EH (cell line): ENCODE measurements at regions not wholly inside any gene's neighbourhood (a gene's known extent, or its start where the extent isn't known, plus 50 kb on each side); places are given as distances from the start of the nearest gene placed in this dataset.
A peak's percentile ranks its signal among the peaks of the same experiment; 100 is the strongest.
"Not testable (repeated sequence)": the region's sequence is repeated elsewhere in the genome, so short reads cannot be mapped to it uniquely, and the experiment has no call there.

Experiments used
- DNase-seq: peaks from one replicate; pipeline ENCODE4 v3.0.0-alpha.2; 2015; ENCODE audit warnings: low read depth

- no peak for DNase-seq
Measured at GRCh38 chr6:82511546-82511945, 147.9 kb downstream of the TPBG start.

GRCh38 chr6:82517896-82518295 lies 154.3 kb downstream of the TPBG start:
- not testable (repeated sequence) for DNase-seq

GRCh38 chr6:82521369-82521768 lies 157.8 kb downstream of the TPBG start:
- no peak for DNase-seq

GRCh38 chr6:82521861-82522260 lies 158.2 kb downstream of the TPBG start:
- no peak for DNase-seq

- DNase-seq: no peak
Measured at GRCh38 chr6:82524031-82524430, 160.4 kb downstream of the TPBG start.

- no peak for DNase-seq
Measured at GRCh38 chr6:82525775-82526495, 162.3 kb downstream of the TPBG start.

- DNase-seq: not testable (repeated sequence)
Measured at GRCh38 chr6:82529960-82530460, 166.4 kb downstream of the TPBG start.

GRCh38 chr6:82534876-82535275 lies 171.3 kb downstream of the TPBG start:
- DNase-seq: no peak

GRCh38 chr6:82549480-82549879 lies 185.9 kb downstream of the TPBG start:
- not testable (repeated sequence) for DNase-seq

GRCh38 chr6:82551311-82551710 lies 187.7 kb downstream of the TPBG start:
- DNase-seq: not testable (repeated sequence)

- no peak for DNase-seq
Measured at GRCh38 chr6:82551831-82552230, 188.2 kb downstream of the TPBG start.

GRCh38 chr6:82553863-82554531 lies 190.4 kb downstream of the TPBG start:
- DNase-seq: no peak

GRCh38 chr6:82554666-82555065 lies 191.0 kb downstream of the TPBG start:
- peak; percentile 36 for DNase-seq

- peak; percentile 29 for DNase-seq
Measured at GRCh38 chr6:82555801-82556200, 192.2 kb downstream of the TPBG start.

- DNase-seq: not testable (repeated sequence)
Measured at GRCh38 chr6:82558531-82558930, 194.9 kb downstream of the TPBG start.

GRCh38 chr6:82567621-82568020 lies 204.0 kb downstream of the TPBG start:
- no peak for DNase-seq

GRCh38 chr6:82568290-82568993 lies 204.8 kb downstream of the TPBG start:
- DNase-seq: no peak

- no peak for DNase-seq
Measured at GRCh38 chr6:82569022-82569421, 205.4 kb downstream of the TPBG start.

- no peak for DNase-seq
Measured at GRCh38 chr6:82570083-82570482, 206.5 kb downstream of the TPBG start.

GRCh38 chr6:82571455-82571854 lies 207.8 kb downstream of the TPBG start:
- no peak for DNase-seq

- no peak for DNase-seq
Measured at GRCh38 chr6:82573254-82573972, 209.8 kb downstream of the TPBG start.

GRCh38 chr6:82576284-82576683 lies 212.7 kb downstream of the TPBG start:
- no peak for DNase-seq
